Sigmoid colon (tissue), 6 donors: ENCODE measurements at regions not wholly inside any gene's neighbourhood (a gene's known extent, or its start where the extent isn't known, plus 50 kb on each side); places are given as distances from the start of the nearest gene placed in this dataset.

Experiments used
- DNase-seq: peaks from one replicate; pipeline ENCODE4 v3.0.0-alpha.2; 2019
- H3K27ac ChIP-seq, 4 donors: fragments of 200-600 bp; sonication (generic); one replicate each; pipeline ENCODE4 v1.5.1; 2016 to 2019; ENCODE audit warnings: mild to moderate bottlenecking in 1 of 4
- H3K27me3 ChIP-seq, 3 donors: fragments of 200-600 bp; sonication (generic); one replicate each; pipeline ENCODE4 v1.5.1; 2019; ENCODE audit warnings: mild to moderate bottlenecking in 1 of 3
- H3K36me3 ChIP-seq, 4 donors: fragments of 200-600 bp; sonication (generic); one replicate each; pipeline ENCODE4 v1.5.1; 2016 to 2019
- H3K4me1 ChIP-seq, 4 donors: fragments of 200-600 bp; sonication (generic); one replicate each; pipeline ENCODE4 v1.5.1; 2017 to 2019
- H3K4me3 ChIP-seq, 4 donors: fragments of 200-600 bp; sonication (generic); one replicate each; pipeline ENCODE4 v1.5.1; 2017 to 2019; ENCODE audit warnings: mild to moderate bottlenecking in 2 of 4, moderate library complexity in 1 of 4
- H3K9me3 ChIP-seq, 4 donors: fragments of 200-600 bp in 3 of 4; sonication (generic) in 3 of 4; one replicate each; pipeline versions ENCODE4 v1.5.1 to v1.6.1; 2013 to 2019
- EP300 ChIP-seq, 4 donors: sonication (generic); formaldehyde crosslinking; IDR thresholded peaks; one replicate each; pipeline ENCODE4 v1.6.1; 2017; ENCODE audit warnings: antibody characterized with exemption in 4 of 4
- POLR2A ChIP-seq, 2 donors: fragments of 450-650 bp; IDR thresholded peaks; one replicate each; pipeline ENCODE4 v1.6.1; 2016; ENCODE audit warnings: antibody characterized with exemption in 2 of 2, mild to moderate bottlenecking in 2 of 2, moderate library complexity in 2 of 2
- POLR2AphosphoS5 ChIP-seq, 4 donors: sonication (generic); formaldehyde crosslinking; IDR thresholded peaks; one replicate each; pipeline ENCODE4 v1.6.1; 2017; ENCODE audit warnings: antibody characterized with exemption in 4 of 4
- whole genome bisulfite sequencing, 2 donors: extraction: QIAGEN DNeasy Blood & Tissue Kit; methylation state at CpG; one replicate each; pipeline ENCODE4 v1.1.7; 2013; 5-methylcytosine and 5-hydroxymethylcytosine counted together
- intact Hi-C: fragments of 100-400 bp; cut with DNase I; formaldehyde crosslinking; loops from one replicate; pipeline ENCODE4 v1.15.1; 2023
- TF ChIP-seq, protein P1 (sequence below), 4 experiments: fragments of 450-650 bp in 3 of 4; fragments of 200-600 bp in 1 of 4; IDR thresholded peaks; one replicate each; pipeline ENCODE4 v1.5.1; 2016 to 2019; ENCODE audit warnings: antibody characterized with exemption in 4 of 4, mild to moderate bottlenecking in 3 of 4, moderate library complexity in 2 of 4
- donor health status: healthy with polysubstance abuse.
- donor health status: healthy.

DNA sequence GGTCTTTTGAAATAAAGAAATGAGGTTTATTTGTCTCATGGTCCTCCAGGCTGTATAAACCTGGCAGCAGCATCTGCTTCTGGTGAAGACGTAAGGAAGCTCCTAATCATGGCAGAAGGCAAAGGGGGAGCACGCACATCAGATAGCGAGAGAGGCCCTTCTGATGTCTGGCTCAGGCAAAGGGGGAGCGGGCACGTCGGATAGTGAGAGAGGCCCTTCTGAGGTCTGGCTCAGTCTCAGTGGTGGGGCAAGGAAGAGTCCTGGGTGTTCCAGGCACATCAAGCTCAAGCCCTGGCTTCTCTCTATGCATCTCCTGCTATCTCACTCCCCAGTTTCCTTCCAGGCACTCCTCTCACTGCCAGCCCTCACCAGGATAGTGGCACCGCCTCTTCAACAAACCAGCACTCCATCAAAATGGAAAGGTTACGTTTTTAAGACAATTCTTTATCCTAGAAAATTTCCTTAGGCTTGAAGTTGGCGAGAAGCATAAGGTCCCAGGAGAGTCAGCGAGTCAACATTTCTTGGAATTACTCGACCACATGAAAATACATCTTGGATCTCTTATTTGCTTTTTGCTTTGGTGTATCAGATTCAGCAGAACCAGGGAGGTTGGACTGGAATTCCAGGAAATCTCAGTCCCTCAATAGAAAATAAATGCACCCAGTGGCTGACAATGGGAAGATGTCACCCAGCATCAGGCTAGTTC, 189.6 kb upstream of the TMEM132C start:
- Histone ChIP-seq H3K27ac (no peak overlapping the region), H3K36me3 (no peaks in the 10 kb centered on the region), H3K27me3 (no peaks in the 10 kb centered on the region), H3K4me1 (no peaks in the 10 kb centered on the region), H3K9me3 (no peaks in the 10 kb centered on the region), H3K4me3 (no peak overlapping the region)
- 88 to 90% methylated on average over 11 of the region's 11 CpGs for WGBS, 2 donors
- intact Hi-C loops = no loop called here
- DNase-seq = no peak
- no peak for TF ChIP-seq EP300 (IDR thresholded peaks at IDR 0.05)
- TF ChIP-seq, protein P1, sequence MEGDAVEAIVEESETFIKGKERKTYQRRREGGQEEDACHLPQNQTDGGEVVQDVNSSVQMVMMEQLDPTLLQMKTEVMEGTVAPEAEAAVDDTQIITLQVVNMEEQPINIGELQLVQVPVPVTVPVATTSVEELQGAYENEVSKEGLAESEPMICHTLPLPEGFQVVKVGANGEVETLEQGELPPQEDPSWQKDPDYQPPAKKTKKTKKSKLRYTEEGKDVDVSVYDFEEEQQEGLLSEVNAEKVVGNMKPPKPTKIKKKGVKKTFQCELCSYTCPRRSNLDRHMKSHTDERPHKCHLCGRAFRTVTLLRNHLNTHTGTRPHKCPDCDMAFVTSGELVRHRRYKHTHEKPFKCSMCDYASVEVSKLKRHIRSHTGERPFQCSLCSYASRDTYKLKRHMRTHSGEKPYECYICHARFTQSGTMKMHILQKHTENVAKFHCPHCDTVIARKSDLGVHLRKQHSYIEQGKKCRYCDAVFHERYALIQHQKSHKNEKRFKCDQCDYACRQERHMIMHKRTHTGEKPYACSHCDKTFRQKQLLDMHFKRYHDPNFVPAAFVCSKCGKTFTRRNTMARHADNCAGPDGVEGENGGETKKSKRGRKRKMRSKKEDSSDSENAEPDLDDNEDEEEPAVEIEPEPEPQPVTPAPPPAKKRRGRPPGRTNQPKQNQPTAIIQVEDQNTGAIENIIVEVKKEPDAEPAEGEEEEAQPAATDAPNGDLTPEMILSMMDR (IDR thresholded peaks at IDR 0.05) = no peak
- no peak for TF ChIP-seq POLR2AphosphoS5 (IDR thresholded peaks at IDR 0.05)
- no peak for TF ChIP-seq POLR2A (IDR thresholded peaks at IDR 0.05)

DNA sequence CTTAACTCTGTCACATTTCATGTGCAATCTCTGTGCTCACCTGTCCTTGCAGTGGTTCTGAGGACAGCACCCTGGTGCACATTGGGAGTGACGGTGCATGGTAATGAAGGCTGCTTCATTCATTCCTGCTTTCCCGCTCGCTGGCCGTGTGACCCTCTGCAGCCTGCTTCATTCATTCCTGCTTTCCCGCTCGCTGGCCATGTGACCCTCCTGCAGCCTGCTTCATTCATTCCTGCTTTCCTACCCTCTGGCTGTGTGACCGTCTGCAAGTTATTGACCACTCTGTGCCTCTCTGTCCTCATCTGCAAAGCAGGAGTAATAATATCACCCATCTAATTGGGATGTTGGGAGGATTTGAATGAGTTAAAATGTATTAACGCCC, 189.1 kb upstream of the TMEM132C start:
- H3K27ac ChIP-seq = no peak overlapping the region
- H3K4me1 ChIP-seq = no peaks in the 10 kb centered on the region
- no peak for DNase-seq
- H3K4me3 ChIP-seq = no peak overlapping the region
- TF ChIP-seq EP300 (IDR thresholded peaks at IDR 0.05) (no peak), POLR2AphosphoS5 (IDR thresholded peaks at IDR 0.05) (no peak), POLR2A (IDR thresholded peaks at IDR 0.05) (no peak)
- TF ChIP-seq, protein P1 (IDR thresholded peaks at IDR 0.05) = no peak
- H3K27me3 ChIP-seq = no peaks in the 10 kb centered on the region
- no peaks in the 10 kb centered on the region for H3K9me3 ChIP-seq
- intact Hi-C loops = no loop called here
- 91% methylated on average over 8 of the region's 8 CpGs for WGBS, 2 donors
- no peaks in the 10 kb centered on the region for H3K36me3 ChIP-seq

DNA sequence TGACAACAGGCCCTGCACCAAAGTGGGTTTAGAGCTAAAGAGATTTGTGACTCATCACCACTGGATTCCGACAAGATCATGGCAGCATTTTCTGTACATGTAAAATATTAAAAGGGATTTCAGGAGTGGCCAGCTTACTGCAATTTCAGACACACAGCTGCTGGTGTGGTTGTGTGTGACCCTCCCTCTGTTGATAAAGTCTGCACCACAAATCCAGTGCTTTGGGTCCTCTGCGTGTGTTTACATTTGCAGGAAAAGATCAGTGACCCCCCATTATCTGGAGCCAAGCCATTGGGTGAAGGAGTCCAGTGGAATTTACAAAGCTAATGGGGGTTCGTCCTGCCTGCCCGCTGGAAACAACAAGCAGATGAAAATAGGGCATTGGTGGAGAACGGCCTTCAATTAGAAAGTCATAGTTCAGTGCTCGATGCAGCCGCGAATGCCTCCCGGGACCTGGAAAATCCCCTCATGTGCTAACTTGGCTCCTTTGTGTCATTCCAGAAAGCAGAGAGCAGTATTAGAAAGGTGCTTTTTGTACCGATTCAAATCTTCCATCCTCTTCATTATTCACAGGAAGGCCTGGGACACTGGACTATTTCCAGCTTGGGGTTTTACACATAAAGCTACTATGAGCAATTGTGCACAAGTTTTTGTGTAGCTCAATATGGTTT, 188.5 kb upstream of the TMEM132C start:
- WGBS, 2 donors = 62 to 78% methylated on average over 10 of the region's 10 CpGs
- DNase-seq = no peak
- intact Hi-C loops = no loop called here
- Histone ChIP-seq H3K27me3 (no peaks in the 10 kb centered on the region), H3K27ac (no peak overlapping the region), H3K4me1 (no peaks in the 10 kb centered on the region), H3K9me3 (no peaks in the 10 kb centered on the region), H3K4me3 (no peak overlapping the region), H3K36me3 (no peaks in the 10 kb centered on the region)
- TF ChIP-seq POLR2A (IDR thresholded peaks at IDR 0.05) = no peak

DNA sequence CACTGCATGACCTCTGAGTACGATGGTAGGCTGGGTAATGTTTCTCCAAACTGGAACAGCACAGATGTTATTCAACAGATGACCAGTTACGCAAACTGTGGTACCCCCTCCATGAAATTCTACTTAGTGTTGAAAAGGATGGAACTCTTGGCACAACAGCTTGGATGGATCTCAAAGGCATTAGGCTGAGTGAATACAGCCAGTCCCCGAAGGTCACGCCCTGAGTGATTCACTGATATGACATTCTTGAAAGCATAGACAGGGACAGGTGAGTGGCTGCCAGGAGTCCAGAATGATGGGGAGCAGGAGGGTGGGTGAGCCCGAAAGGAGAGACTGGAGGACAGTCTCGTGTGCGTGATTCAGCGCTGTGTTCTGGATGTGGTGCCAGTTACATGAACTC, 187.5 kb upstream of the TMEM132C start:
- no peak for TF ChIP-seq POLR2AphosphoS5 (IDR thresholded peaks at IDR 0.05)
- TF ChIP-seq, protein P1 (IDR thresholded peaks at IDR 0.05) = no peak
- TF ChIP-seq EP300 (IDR thresholded peaks at IDR 0.05) = no peak
- no peak for TF ChIP-seq POLR2A (IDR thresholded peaks at IDR 0.05)
- WGBS, 2 donors = 77 to 93% methylated on average over 8 of the region's 8 CpGs
- no peak overlapping the region for H3K27ac ChIP-seq
- no peaks in the 10 kb centered on the region for H3K4me1 ChIP-seq
- H3K36me3 ChIP-seq = no peaks in the 10 kb centered on the region
- H3K4me3 ChIP-seq = no peak overlapping the region
- intact Hi-C loops = no loop called here
- no peak for DNase-seq
- no peaks in the 10 kb centered on the region for H3K27me3 ChIP-seq
- H3K9me3 ChIP-seq = no peaks in the 10 kb centered on the region

DNA sequence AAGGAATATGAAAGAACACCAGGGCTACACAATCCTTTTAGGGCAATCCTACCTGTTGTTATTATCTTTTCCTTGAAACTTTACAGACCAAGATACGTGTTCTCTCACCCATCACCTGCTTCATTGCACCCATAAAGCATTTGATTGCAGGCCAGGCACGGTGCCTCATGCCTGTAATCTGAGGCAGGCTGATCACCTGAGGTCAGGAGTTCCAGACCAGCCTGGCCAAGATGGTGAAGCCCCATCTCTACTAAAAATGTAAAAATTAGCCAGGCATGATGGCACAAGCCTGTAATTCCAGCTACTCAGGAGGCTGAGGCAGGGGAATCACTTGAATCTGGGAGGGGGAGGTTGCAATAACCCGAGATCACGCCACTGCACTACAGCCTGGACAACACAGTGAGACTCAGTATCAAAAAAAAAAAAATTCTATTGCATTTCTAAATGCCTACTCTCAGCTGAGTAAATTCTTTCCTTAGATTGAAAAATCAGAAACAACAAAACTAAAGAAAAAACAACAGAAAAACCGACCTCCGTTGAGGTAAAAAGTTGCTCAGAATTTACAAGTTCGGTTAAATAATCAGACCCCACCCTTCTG, 183.7 kb upstream of the TMEM132C start:
- no peaks in the 10 kb centered on the region for H3K36me3 ChIP-seq
- TF ChIP-seq EP300 (IDR thresholded peaks at IDR 0.05) = no peak
- no peak for TF ChIP-seq POLR2A (IDR thresholded peaks at IDR 0.05)
- TF ChIP-seq POLR2AphosphoS5 (IDR thresholded peaks at IDR 0.05) = no peak
- TF ChIP-seq, protein P1 (IDR thresholded peaks at IDR 0.05) = no peak
- no peak overlapping the region for H3K27ac ChIP-seq
- WGBS, 2 donors = 66 to 85% methylated on average over 7 of the region's 7 CpGs
- H3K27me3 ChIP-seq = no peaks in the 10 kb centered on the region
- DNase-seq = no peak
- no peaks in the 10 kb centered on the region for H3K9me3 ChIP-seq
- H3K4me3 ChIP-seq = no peak overlapping the region
- H3K4me1 ChIP-seq = no peaks in the 10 kb centered on the region
- intact Hi-C loops = no loop called here
